GM12878 (cell line): ENCODE measurements at regions not wholly inside any gene's neighbourhood (a gene's known extent, or its start where the extent isn't known, plus 50 kb on each side); places are given as distances from the start of the nearest gene placed in this dataset.

Experiments used
- EP300 ChIP-seq, 2 experiments: fragments of 150-350 bp in 1 of 2; IDR thresholded peaks; 2 replicates each; pipeline ENCODE4 v1.6.1; 2011 to 2012; ENCODE audit warnings: low read depth in 2 of 2, low read length in 2 of 2, borderline replicate concordance in 1 of 2, improper control_type of control experiment in 1 of 2, inconsistent platforms in 1 of 2; ENCODE audit not compliant: control insufficient read depth in 1 of 2
- EZH2 ChIP-seq: IDR thresholded peaks from 2 replicates; pipeline ENCODE4 v1.6.1; 2012; ENCODE audit warnings: low read depth, mild to moderate bottlenecking, control low read depth, inconsistent platforms, low read length, borderline replicate concordance; ENCODE audit not compliant: control insufficient read depth
- HDGF ChIP-seq: fragments of 450-650 bp; IDR thresholded peaks from 2 replicates; pipeline ENCODE4 v1.6.1; 2016; ENCODE audit warnings: antibody characterized with exemption
- SMC3 ChIP-seq: IDR thresholded peaks from 2 replicates; pipeline ENCODE4 v1.6.1; 2011; ENCODE audit warnings: low read length, improper control_type of control experiment, borderline replicate concordance
- SREBF1 ChIP-seq: IDR thresholded peaks from 2 replicates; pipeline ENCODE4 v1.6.1; 2012; ENCODE audit warnings: mild to moderate bottlenecking, low read length
- TAF1 ChIP-seq: IDR thresholded peaks from 2 replicates; pipeline ENCODE4 v1.6.1; 2011; ENCODE audit warnings: mild to moderate bottlenecking, low read depth, low read length, borderline replicate concordance
- YY1 ChIP-seq: IDR thresholded peaks from 2 replicates; pipeline ENCODE4 v1.6.1; 2011; ENCODE audit warnings: low read depth, mild to moderate bottlenecking, low read length
- ZNF622 ChIP-seq: fragments of 450-650 bp; IDR thresholded peaks from 2 replicates; pipeline ENCODE4 v1.6.1; 2017; ENCODE audit warnings: mild to moderate bottlenecking, inconsistent platforms
- TF ChIP-seq, protein P1 (sequence below), 3 experiments: IDR thresholded peaks in 2 of 3; conservative IDR thresholded peaks in 1 of 3; 2 replicates each; pipeline ENCODE4 v1.5.1; 2011; ENCODE audit warnings: low read depth in 3 of 3, low read length in 3 of 3, mild to moderate bottlenecking in 3 of 3, control low read depth in 2 of 3, moderate library complexity in 2 of 3, inconsistent platforms in 1 of 3, mixed read lengths in 1 of 3; ENCODE audit not compliant: control insufficient read depth in 2 of 3, insufficient read depth in 1 of 3; ENCODE audit errors: extremely low read depth in 1 of 3
- TF ChIP-seq, protein P2 (sequence below): IDR thresholded peaks from 2 replicates; pipeline ENCODE4 v1.6.1; 2012; ENCODE audit warnings: low read length, inconsistent platforms
- TF ChIP-seq, protein P3 (sequence below): fragments of 450-650 bp; IDR thresholded peaks from 2 replicates; pipeline ENCODE4 v1.6.1; 2016; ENCODE audit warnings: mild to moderate bottlenecking
- TF ChIP-seq, protein P4 (sequence below): IDR thresholded peaks from 2 replicates; pipeline ENCODE4 v1.6.1; 2011; ENCODE audit warnings: borderline replicate concordance, low read depth, mild to moderate bottlenecking, moderate library complexity, low read length; ENCODE audit not compliant: insufficient read depth, poor library complexity, severe bottlenecking

DNA sequence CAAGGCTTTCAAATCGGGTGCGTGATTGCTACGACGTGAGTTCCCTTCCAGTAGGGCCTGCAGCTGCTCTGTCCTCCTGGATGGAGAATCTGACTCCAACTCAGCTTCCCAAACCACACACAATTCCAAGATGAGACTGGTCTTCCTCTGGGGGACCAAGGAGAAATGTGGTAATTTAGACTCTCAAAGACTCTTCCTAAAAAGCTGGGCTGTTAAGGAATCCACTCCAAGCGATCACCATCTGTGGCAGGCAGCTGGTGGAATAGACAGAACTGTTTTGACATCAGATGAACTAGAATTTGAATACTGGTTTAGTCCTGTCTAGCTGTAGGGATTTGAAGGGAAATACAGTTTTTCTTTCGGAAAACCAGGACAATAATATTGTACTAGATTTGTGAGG, 130.7 kb upstream of the KLF4 start:
- TF ChIP-seq, protein P1, sequence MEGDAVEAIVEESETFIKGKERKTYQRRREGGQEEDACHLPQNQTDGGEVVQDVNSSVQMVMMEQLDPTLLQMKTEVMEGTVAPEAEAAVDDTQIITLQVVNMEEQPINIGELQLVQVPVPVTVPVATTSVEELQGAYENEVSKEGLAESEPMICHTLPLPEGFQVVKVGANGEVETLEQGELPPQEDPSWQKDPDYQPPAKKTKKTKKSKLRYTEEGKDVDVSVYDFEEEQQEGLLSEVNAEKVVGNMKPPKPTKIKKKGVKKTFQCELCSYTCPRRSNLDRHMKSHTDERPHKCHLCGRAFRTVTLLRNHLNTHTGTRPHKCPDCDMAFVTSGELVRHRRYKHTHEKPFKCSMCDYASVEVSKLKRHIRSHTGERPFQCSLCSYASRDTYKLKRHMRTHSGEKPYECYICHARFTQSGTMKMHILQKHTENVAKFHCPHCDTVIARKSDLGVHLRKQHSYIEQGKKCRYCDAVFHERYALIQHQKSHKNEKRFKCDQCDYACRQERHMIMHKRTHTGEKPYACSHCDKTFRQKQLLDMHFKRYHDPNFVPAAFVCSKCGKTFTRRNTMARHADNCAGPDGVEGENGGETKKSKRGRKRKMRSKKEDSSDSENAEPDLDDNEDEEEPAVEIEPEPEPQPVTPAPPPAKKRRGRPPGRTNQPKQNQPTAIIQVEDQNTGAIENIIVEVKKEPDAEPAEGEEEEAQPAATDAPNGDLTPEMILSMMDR (IDR thresholded peaks at IDR 0.05 in 2 of 3, conservative IDR thresholded peaks at IDR 0.05 in 1 of 3; ENCODE audit: control insufficient read depth in 2 of 3, extremely low read depth in 1 of 3, insufficient read depth in 1 of 3, low read depth in 3 of 3, low read length in 3 of 3), result no peak
- TF ChIP-seq SREBF1 (no peak), HDGF (no peak), EZH2 (no peak), YY1 (no peak), SMC3 (no peak), TAF1 (no peak), ZNF622 (no peak), EP300 (IDR thresholded peaks at IDR 0.05; ENCODE audit: borderline replicate concordance in 1 of 2, control insufficient read depth in 1 of 2, low read depth in 2 of 2, low read length in 2 of 2) (no peak)
- TF ChIP-seq, protein P2, sequence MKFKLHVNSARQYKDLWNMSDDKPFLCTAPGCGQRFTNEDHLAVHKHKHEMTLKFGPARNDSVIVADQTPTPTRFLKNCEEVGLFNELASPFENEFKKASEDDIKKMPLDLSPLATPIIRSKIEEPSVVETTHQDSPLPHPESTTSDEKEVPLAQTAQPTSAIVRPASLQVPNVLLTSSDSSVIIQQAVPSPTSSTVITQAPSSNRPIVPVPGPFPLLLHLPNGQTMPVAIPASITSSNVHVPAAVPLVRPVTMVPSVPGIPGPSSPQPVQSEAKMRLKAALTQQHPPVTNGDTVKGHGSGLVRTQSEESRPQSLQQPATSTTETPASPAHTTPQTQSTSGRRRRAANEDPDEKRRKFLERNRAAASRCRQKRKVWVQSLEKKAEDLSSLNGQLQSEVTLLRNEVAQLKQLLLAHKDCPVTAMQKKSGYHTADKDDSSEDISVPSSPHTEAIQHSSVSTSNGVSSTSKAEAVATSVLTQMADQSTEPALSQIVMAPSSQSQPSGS, result no peak
- TF ChIP-seq, protein P3, sequence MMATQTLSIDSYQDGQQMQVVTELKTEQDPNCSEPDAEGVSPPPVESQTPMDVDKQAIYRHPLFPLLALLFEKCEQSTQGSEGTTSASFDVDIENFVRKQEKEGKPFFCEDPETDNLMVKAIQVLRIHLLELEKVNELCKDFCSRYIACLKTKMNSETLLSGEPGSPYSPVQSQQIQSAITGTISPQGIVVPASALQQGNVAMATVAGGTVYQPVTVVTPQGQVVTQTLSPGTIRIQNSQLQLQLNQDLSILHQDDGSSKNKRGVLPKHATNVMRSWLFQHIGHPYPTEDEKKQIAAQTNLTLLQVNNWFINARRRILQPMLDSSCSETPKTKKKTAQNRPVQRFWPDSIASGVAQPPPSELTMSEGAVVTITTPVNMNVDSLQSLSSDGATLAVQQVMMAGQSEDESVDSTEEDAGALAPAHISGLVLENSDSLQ, result no peak
- TF ChIP-seq, protein P4, sequence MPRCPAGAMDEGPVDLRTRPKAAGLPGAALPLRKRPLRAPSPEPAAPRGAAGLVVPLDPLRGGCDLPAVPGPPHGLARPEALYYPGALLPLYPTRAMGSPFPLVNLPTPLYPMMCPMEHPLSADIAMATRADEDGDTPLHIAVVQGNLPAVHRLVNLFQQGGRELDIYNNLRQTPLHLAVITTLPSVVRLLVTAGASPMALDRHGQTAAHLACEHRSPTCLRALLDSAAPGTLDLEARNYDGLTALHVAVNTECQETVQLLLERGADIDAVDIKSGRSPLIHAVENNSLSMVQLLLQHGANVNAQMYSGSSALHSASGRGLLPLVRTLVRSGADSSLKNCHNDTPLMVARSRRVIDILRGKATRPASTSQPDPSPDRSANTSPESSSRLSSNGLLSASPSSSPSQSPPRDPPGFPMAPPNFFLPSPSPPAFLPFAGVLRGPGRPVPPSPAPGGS, result no peak
